Fibroblast of skin of scalp (primary cell): ENCODE measurements at regions not wholly inside any gene's neighbourhood (a gene's known extent, or its start where the extent isn't known, plus 50 kb on each side); places are given as distances from the start of the nearest gene placed in this dataset.
"Not testable (repeated sequence)": the region's sequence is repeated elsewhere in the genome, so short reads cannot be mapped to it uniquely, and the experiment has no call there.

Experiments used
- DNase-seq: peaks from one replicate; pipeline ENCODE4 v3.0.0-alpha.2; 2013

DNA sequence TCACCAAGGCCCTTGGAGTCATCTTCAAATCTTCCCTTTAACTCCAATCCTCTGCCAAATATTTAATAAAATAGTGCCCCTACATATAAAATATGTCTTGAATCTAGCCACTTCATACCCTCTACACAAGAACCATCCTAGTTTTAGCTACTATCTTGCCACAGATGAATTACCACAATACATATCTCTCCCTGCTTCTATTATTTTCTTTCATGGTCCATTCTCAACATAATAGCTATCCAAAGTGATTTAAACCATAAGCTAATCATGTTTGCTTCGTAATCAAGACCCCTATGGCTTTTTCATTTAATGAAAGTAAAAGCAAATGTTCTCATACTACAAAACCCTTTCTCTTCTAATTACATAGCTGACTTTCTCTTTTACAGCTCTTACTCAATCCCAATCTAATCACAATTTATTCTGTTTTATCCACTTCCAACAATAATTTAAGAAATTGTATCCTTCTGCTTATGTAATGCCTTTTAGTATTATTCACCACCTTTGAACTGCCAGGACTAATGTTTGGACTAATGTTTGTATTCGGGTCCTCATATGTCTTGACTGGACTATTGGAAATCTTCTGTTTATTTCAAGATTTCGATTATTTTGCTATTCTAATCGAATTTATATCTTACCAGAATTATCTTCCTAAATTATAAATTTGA is 412.0 kb downstream of the SLITRK1 start:
- no peak for DNase-seq

- DNase-seq = no peak
Observed at GRCh38 chr13:83453723-83454122, 428.6 kb downstream of the SLITRK1 start.

DNA sequence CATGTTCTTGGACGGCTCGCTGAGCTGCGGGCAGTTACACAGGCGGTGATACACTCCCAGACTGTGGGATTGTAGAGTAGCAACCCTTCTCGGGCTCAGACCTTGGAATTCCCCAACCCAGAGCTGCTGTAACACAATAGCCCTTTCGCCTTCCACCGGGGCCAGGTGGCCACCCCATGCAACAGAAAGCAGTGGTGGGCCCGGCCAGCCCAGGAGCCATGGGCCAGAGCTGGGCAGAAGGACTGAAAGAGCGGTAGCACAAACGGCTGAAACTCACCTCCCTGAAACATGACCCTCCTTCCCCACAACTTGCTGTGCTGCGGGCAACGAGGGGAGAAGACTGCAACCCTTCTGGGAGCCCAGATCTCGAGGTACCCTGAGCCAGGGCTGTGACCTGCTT is 429.0 kb downstream of the SLITRK1 start:
- no peak for DNase-seq

DNA sequence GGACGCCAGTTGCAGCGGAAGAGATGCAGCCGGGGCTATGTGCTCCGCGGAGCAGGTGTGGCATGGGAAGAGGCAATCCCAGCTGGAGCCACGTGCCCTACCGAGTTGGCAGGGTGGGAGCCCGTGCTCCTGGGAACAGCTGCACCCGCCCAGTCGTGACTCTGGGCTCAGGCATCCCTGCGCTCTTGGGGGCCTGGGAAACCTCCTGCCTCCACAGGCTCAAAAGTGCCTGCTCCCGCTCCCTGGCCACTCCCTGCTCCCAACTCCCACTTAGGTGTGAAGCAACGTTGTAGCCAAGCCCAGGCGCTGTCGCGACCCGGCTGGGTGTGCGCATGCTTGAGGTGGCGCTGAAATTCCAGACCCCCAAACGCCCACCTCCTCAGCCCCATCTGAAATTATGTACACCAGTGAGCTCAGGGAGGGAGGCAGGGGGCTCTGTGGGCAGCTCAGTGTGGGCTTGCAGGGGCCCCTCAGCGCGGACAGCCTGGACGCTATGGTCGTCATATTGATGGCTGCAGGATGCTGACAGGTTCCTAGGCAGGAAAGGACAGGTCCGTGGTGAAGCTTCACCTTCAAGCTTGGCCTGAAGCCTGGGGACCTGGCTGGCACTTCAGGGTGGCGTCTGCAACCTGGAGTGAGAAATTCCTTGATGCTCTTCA is 429.9 kb downstream of the SLITRK1 start:
- no peak for DNase-seq

GRCh38 chr13:83450591-83450990 is 431.7 kb downstream of the SLITRK1 start:
- DNase-seq = peak; percentile 37

DNA sequence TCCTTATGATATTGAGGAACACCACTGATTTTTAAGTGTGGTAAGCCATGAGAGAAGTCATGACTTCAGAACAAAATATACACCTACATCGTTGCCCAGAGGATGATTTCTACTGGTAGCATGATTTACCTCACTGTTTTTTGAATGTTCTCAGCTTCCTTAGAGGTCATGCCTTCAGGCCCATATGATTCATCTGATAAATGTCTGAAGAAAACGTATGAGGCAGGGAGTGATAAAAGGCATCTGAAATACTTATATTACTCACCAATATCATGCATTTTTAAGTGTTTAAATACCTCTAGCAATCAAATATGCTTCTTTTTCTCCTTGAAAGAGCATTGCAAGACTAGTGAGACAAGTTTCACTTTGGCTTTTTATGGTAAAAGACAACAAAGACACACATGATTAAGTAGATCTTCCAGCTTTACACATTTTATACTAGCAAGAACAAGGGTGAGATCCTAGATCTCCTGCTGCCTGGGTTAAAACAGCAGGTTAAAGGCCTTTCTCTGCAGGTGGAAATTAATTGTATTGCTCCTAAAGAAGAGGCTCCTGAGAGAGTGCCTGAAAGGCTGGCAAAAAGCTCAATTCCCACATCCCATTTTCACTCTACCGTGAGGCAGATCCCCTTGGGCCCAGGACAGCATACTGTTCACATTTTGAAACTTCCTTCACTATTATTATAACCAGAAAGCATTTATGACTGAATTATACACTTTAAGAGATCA is 432.4 kb downstream of the SLITRK1 start:
- peak; percentile 73 for DNase-seq

GRCh38 chr13:83440465-83440864 is 441.8 kb downstream of the SLITRK1 start:
- DNase-seq = no peak

- DNase-seq = not testable (repeated sequence)
Observed at GRCh38 chr13:83439464-83439863, 442.8 kb downstream of the SLITRK1 start.

DNA sequence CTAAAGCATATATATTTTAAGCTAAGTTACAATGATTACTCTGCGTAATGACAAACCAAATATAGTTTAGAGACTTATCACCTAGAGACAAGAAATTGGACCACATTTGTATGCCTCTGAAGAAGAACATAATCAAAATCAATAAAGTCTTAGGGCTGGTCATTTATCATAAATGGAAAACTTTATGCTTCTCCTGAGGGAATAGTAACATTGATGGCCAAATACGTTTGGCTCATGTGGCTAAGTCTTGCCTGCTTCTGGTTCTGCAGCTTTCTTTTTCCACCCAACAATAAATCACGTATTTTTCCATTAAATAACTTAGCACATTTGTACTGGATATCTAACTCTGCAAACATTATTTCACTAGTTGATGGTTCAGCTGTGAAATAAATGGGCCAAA is 458.4 kb downstream of the SLITRK1 start:
- no peak for DNase-seq

- no peak for DNase-seq
Observed at GRCh38 chr13:83423381-83423780, 458.9 kb downstream of the SLITRK1 start.

GRCh38 chr13:83414393-83414792 is 467.9 kb downstream of the SLITRK1 start:
- no peak for DNase-seq

DNA sequence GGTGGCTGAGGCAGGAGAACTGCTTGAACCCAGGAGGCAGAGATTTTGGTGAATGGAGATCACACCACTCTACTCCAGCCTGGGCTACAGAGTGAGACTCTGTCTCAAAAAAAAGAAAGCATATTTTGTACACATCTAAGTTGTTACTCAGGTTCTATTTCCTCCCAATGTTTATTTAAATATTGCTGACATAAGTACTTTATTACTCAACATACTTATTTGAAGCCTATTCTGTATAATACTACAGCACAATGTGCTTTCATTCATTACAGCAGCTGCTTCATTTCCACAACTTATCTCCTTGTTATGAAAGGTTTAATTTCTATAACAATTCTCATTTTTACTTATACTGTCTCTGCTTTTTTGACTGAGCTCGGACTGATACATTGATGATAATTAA is 495.7 kb downstream of the SLITRK1 start:
- no peak for DNase-seq

- DNase-seq = peak; percentile 13
Observed at GRCh38 chr13:83378908-83379307, 503.4 kb downstream of the SLITRK1 start.

GRCh38 chr13:83377491-83377890 is 504.8 kb downstream of the SLITRK1 start:
- DNase-seq = no peak

DNA sequence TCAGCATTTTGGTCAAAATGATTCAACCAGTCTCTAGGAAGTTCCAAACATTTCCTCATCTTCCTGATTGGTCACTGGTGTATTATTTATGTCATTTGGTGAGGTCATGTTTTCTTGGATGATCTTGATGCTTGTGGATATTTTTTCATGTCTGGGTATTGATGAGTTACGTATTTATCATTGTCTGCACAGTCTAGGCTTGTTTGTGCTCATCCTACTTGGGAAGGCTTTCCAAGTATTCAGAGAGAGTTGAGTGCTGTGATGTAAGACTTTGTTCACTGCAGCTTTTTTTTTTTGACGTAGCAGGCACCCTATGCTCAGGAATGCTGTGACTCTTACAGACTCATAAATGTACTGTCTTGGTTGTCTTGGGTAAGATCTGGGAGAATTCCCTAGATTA is 509.5 kb downstream of the SLITRK1 start:
- DNase-seq = no peak

GRCh38 chr13:83365723-83366122 is 516.6 kb downstream of the SLITRK1 start:
- DNase-seq = no peak

DNA sequence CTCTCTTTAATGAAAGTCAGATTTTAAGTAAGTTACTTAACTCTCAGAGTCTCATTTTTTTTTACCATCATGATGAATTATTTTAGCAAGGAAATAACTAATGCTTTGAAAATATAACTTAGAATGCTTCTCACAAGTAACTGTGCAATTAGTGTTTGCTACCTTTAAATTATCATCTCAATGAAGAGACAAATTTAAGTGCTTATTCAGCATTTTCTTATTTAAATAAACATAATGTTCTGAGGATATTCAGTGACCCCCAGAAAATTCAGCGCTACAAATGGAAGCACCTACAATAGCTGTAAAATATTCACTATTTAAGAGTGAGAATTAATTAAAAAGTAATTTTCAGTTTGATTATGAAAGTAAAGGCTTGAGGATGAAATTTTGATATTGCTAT is 527.2 kb downstream of the SLITRK1 start:
- no peak for DNase-seq

- peak; percentile 3 for DNase-seq
Observed at GRCh38 chr13:83352391-83352790, 529.9 kb downstream of the SLITRK1 start.

DNA sequence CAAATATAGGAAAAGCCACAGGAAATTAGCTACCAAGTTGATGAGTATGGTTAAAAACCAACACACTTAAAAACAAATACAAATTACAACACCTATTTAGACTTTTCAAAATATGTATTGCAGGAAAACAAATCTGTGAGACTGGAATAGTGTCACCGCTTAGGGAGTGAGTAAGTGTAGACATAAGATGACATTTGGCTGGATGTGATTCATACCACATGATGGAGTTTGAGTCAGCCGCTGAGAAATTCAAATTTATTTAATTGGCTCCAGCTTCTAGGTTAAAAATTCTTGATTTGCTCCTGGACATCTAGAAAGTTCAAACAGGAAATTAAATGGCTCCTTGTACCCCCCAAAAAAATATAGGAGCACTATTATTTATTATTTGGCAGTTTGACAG is 531.7 kb downstream of the SLITRK1 start:
- DNase-seq = peak; percentile 56

GRCh38 chr13:83344518-83344917 is 537.8 kb downstream of the SLITRK1 start:
- DNase-seq = no peak

- DNase-seq = no peak
Observed at GRCh38 chr13:83340170-83340569, 542.1 kb downstream of the SLITRK1 start.

- no peak for DNase-seq
Observed at GRCh38 chr13:83333614-83334388, 548.5 kb downstream of the SLITRK1 start.

- DNase-seq = no peak
Observed at GRCh38 chr13:83332751-83333150, 549.5 kb downstream of the SLITRK1 start.
